ENCODE measurements at regions not wholly inside any gene's neighbourhood (a gene's known extent, or its start where the extent isn't known, plus 50 kb on each side); places are given as distances from the start of the nearest gene placed in this dataset.

- H4K20me1 ChIP-seq (replicated peaks in 1 of 2; ENCODE audit: control insufficient read depth in 1 of 2, insufficient read depth in 2 of 2, low read length in 2 of 2) = no peaks in the 10 kb centered on the region
- POLR2A ChIA-PET (ENCODE audit: partially characterized antibody) = no interaction called here
- no peak overlapping the region for H3K4ac ChIP-seq (replicated peaks; ENCODE audit: insufficient read length, low read depth, low read length)
- H3K27ac ChIP-seq (ENCODE audit: low read depth, low read length) = no peak overlapping the region
- H2AK5ac ChIP-seq (ENCODE audit: low read depth, low read length) = no peak overlapping the region
- DNase-seq (ENCODE audit: low read depth in 1 of 2, low spot score in 2 of 2) = no peak
- H3K27me3 ChIP-seq (replicated peaks in 1 of 4; ENCODE audit: control insufficient read depth in 3 of 4, extremely low read depth in 1 of 4, insufficient read depth in 3 of 4, low read length in 3 of 4) = no peaks in the 10 kb centered on the region
- no peak overlapping the region for H2BK20ac ChIP-seq (ENCODE audit: low read length)
- H3K9me3 ChIP-seq (ENCODE audit: insufficient read depth in 2 of 2, low read depth in 1 of 2, low read length in 1 of 2) = no peaks in the 10 kb centered on the region
- H3K23me2 ChIP-seq (ENCODE audit: low read depth, low read length) = no peaks in the 10 kb centered on the region; the same call in 1 of the 2 replicates
- H2BK12ac ChIP-seq (ENCODE audit: low read depth, low read length) = no peak overlapping the region
- H4K5ac ChIP-seq (ENCODE audit: insufficient read length, low read depth, low read length) = no peak overlapping the region
- H3K23ac ChIP-seq (ENCODE audit: insufficient read length) = no peak overlapping the region
- H3K14ac ChIP-seq (ENCODE audit: insufficient read length) = no peak overlapping the region
- no peak overlapping the region for H3K56ac ChIP-seq (replicated peaks; ENCODE audit: insufficient read length, low read depth, low read length)
- H3K18ac ChIP-seq (ENCODE audit: extremely low read depth, low read length) = no peak overlapping the region
- H2BK120ac ChIP-seq (replicated peaks; ENCODE audit: low read depth, low read length) = no peak overlapping the region
- no peak overlapping the region for H2AFZ ChIP-seq (ENCODE audit: low read length)
- no peaks in the 10 kb centered on the region for H3K4me1 ChIP-seq (replicated peaks in 1 of 4; ENCODE audit: control insufficient read depth in 3 of 4, insufficient read depth in 4 of 4, low read length in 3 of 4)
- no peak overlapping the region for H2BK15ac ChIP-seq (ENCODE audit: low read length)
- no peak overlapping the region for H3K9ac ChIP-seq (replicated peaks in 1 of 4; ENCODE audit: extremely low read depth in 1 of 4, low read depth in 3 of 4, low read length in 3 of 4)
- no peak overlapping the region for H4K8ac ChIP-seq (ENCODE audit: extremely low read depth, insufficient read depth, low read length)
- no peaks in the 10 kb centered on the region for H3K36me3 ChIP-seq (ENCODE audit: control insufficient read depth in 2 of 4, insufficient read depth in 4 of 4, low read length in 3 of 4)
- CTCF ChIA-PET (ENCODE audit: partially characterized antibody) = interaction anchor here (0.6 kb wide), 1 partner anchor 561 kb away, joined by 3 read pairs; no protein-coding TSS in a partner anchor
- no peaks in the 10 kb centered on the region for H3K79me2 ChIP-seq (ENCODE audit: control insufficient read depth in 1 of 2, insufficient read depth in 2 of 2, low read length in 2 of 2)
- H3K4me3 ChIP-seq (ENCODE audit: extremely low read depth in 1 of 4, insufficient read depth in 2 of 4, low read depth in 3 of 4, low read length in 4 of 4) = no peak overlapping the region
- no peak overlapping the region for H2BK5ac ChIP-seq (ENCODE audit: low read depth, low read length)
- no peak overlapping the region for H4K91ac ChIP-seq (replicated peaks; ENCODE audit: insufficient read length, low read length)
- FAIRE-seq = no peak
- no peak overlapping the region for H3K4me2 ChIP-seq (ENCODE audit: insufficient read depth in 1 of 2, low read depth in 2 of 2, low read length in 2 of 2)
- no peaks in the 10 kb centered on the region for H3K79me1 ChIP-seq (ENCODE audit: low read depth, low read length)
- no peak for TF ChIP-seq RNF2 (IDR thresholded peaks at IDR 0.05; ENCODE audit: borderline replicate concordance, low read depth, low read length, missing control alignments, poor library complexity, severe bottlenecking)
- no peak for TF ChIP-seq ATF3 (IDR thresholded peaks at IDR 0.05; ENCODE audit: insufficient read depth, low read depth, low read length)
- TF ChIP-seq, protein P1, sequence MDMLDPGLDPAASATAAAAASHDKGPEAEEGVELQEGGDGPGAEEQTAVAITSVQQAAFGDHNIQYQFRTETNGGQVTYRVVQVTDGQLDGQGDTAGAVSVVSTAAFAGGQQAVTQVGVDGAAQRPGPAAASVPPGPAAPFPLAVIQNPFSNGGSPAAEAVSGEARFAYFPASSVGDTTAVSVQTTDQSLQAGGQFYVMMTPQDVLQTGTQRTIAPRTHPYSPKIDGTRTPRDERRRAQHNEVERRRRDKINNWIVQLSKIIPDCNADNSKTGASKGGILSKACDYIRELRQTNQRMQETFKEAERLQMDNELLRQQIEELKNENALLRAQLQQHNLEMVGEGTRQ (IDR thresholded peaks at IDR 0.05; ENCODE audit: low read length) = no peak
- TF ChIP-seq CEBPB (IDR thresholded peaks at IDR 0.05; ENCODE audit: low read depth, low read length) = no peak
- no peak for TF ChIP-seq ZNF274 (IDR thresholded peaks at IDR 0.05; ENCODE audit: borderline replicate concordance, extremely low read depth, low read length)
- TF ChIP-seq FOSL1 (IDR thresholded peaks at IDR 0.05; ENCODE audit: insufficient read depth, low read depth, low read length) = no peak
- TF ChIP-seq EZH2 (IDR thresholded peaks at IDR 0.05; ENCODE audit: low read depth, low read length, severe bottlenecking) = no peak
- TF ChIP-seq RAD21 (IDR thresholded peaks at IDR 0.05 in 1 of 2, conservative IDR thresholded peaks at IDR 0.05 in 1 of 2; ENCODE audit: low read depth in 2 of 2, low read length in 2 of 2) = no peak
- no peak for TF ChIP-seq SP2 (IDR thresholded peaks at IDR 0.05; ENCODE audit: low read length)
- no peak for TF ChIP-seq NANOG (IDR thresholded peaks at IDR 0.05; ENCODE audit: insufficient read depth, low read depth, low read length, poor library complexity, severe bottlenecking)
- no peak for TF ChIP-seq EP300 (IDR thresholded peaks at IDR 0.05; ENCODE audit: borderline replicate concordance in 1 of 2, low read depth in 2 of 2, low read length in 2 of 2)
- TF ChIP-seq CREB1 (IDR thresholded peaks at IDR 0.05) = no peak
Measured at GRCh38 chr1:184186167-184186566, 134.6 kb downstream of the TSEN15 start.
